ENCODE measurements at regions not wholly inside any gene's neighbourhood (a gene's known extent, or its start where the extent isn't known, plus 50 kb on each side); places are given as distances from the start of the nearest gene placed in this dataset.
"Not testable (repeated sequence)": the region's sequence is repeated elsewhere in the genome, so short reads cannot be mapped to it uniquely, and the experiment has no call there.

GRCh38 chr16:9141813-9142212 is 50.4 kb downstream of the HAPSTR1 start:
- DNase-seq (ENCODE audit: low read depth in 2 of 2) = no peak

GRCh38 chr16:9144106-9144505 is 52.7 kb downstream of the HAPSTR1 start:
- DNase-seq (ENCODE audit: low read depth in 2 of 2) = no peak

- DNase-seq (ENCODE audit: low read depth in 2 of 2) = no peak
Observed at GRCh38 chr16:9148374-9149015, 57.1 kb downstream of the HAPSTR1 start.

- no peak for DNase-seq (ENCODE audit: low read depth in 2 of 2)
Observed at GRCh38 chr16:9151074-9151473, 59.6 kb downstream of the HAPSTR1 start.

GRCh38 chr16:9151597-9151996 is 60.2 kb downstream of the HAPSTR1 start:
- peak in 1 of 2 experiments; percentile 14 for DNase-seq (ENCODE audit: low read depth in 2 of 2)

GRCh38 chr16:9152649-9153501 is 61.4 kb downstream of the HAPSTR1 start:
- no peak for DNase-seq (ENCODE audit: low read depth in 2 of 2)

GRCh38 chr16:9153502-9153864 is 62.0 kb downstream of the HAPSTR1 start:
- no peak for DNase-seq (ENCODE audit: low read depth in 2 of 2)

- no peak for DNase-seq (ENCODE audit: low read depth in 2 of 2)
Observed at GRCh38 chr16:9154567-9155410, 63.3 kb downstream of the HAPSTR1 start.

- DNase-seq (ENCODE audit: low read depth in 2 of 2) = no peak
Observed at GRCh38 chr16:9155871-9156270, 64.4 kb downstream of the HAPSTR1 start.

GRCh38 chr16:9159839-9160550 is 68.6 kb downstream of the HAPSTR1 start:
- DNase-seq (ENCODE audit: low read depth in 2 of 2) = peak; percentile 7 to 11

GRCh38 chr16:9160551-9160911 is 69.1 kb downstream of the HAPSTR1 start:
- no peak for DNase-seq (ENCODE audit: low read depth in 2 of 2)

GRCh38 chr16:9165681-9166080 is 74.2 kb downstream of the HAPSTR1 start:
- no peak for DNase-seq (ENCODE audit: low read depth in 2 of 2)

GRCh38 chr16:9166326-9166993 is 75.0 kb downstream of the HAPSTR1 start:
- not testable (repeated sequence) for DNase-seq (ENCODE audit: low read depth in 2 of 2)

GRCh38 chr16:9169094-9169493 is 77.7 kb downstream of the HAPSTR1 start:
- no peak for DNase-seq (ENCODE audit: low read depth in 2 of 2)

GRCh38 chr16:9170470-9170869 is 79.0 kb downstream of the HAPSTR1 start:
- no peak for DNase-seq (ENCODE audit: low read depth in 2 of 2)

GRCh38 chr16:9176547-9177418 is 85.3 kb downstream of the HAPSTR1 start:
- DNase-seq (ENCODE audit: low read depth in 2 of 2) = no peak

GRCh38 chr16:9177861-9178260 is 86.4 kb downstream of the HAPSTR1 start:
- DNase-seq (ENCODE audit: low read depth in 2 of 2) = no peak

GRCh38 chr16:9183682-9184353 is 92.4 kb downstream of the HAPSTR1 start:
- DNase-seq (ENCODE audit: low read depth in 2 of 2) = no peak

GRCh38 chr16:9184354-9184690 is 92.9 kb downstream of the HAPSTR1 start:
- DNase-seq (ENCODE audit: low read depth in 2 of 2) = no peak

GRCh38 chr16:9185381-9185780 is 93.9 kb downstream of the HAPSTR1 start:
- no peak for DNase-seq (ENCODE audit: low read depth in 2 of 2)

Data from fibroblast of skin of left quadriceps (primary cell).